DMS114 treated with DMSO at 0.1 percent for 48 hours (cell line): ENCODE measurements at regions not wholly inside any gene's neighbourhood (a gene's known extent, or its start where the extent isn't known, plus 50 kb on each side); places are given as distances from the start of the nearest gene placed in this dataset.

ENCODE experiments used
- DNase-seq: peaks from one replicate; lab custom pipeline; 2025; ENCODE audit not compliant: unreplicated experiment; lab: John Stamatoyannopoulos, UW

DNA sequence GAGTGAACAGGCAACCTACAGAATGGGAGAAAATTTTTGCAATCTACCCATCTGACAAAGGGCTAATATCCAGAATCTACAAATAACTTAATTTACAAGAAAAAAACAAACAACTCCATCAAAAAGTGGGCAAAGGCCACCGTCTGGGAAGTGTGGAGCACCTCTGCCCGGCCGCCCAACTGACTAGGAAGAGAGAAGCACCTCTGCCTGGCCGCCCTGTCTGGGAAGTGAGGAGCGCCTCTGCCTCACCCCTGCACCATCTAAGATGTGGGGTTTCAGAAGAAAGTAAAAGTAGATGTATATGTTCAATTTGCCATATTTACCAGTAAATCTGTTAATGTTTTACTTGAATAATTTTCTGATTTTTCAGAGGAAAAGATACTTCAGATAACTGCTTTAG is 108.1 kb upstream of the TMEM161B start:
- no peak for DNase-seq

DNA sequence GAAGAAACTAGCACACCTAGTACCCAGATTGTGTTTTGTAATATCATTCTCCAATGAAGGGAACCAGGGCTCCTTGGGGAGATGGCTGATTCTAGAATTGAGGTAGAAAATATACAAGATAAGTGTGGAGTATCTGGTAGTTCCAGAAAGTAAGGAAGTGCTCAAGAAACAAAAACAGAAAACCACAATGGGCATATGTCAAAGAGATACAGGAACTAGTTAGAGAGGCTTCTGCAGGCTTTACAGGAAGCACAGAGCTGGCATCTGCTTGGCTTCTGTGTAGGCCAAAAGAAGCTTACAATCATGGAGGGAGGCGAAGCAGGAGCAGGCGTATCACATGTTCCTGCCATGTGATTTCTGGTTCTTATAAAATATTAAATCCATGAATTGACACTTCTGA is 105.7 kb upstream of the TMEM161B start:
- DNase-seq: no peak

DNA sequence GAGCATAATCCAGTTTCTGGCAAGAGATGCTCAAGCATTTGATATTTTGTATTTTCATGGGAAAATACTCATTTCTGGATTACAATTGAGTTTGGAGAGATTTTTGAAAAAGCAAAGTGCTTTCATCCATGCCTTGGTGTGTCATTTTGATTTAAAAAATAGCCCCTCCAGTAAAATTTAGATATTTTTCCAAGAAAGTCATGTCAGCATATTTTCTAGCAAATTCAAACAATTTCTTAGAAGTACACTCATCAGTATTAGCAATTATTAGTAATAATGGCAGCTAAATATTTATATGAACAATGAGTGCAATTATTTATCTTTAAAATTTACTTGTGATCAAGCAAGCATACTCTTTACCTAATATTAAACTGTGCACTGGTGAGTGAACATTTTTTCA is 102.2 kb upstream of the TMEM161B start:
- no peak for DNase-seq

DNA sequence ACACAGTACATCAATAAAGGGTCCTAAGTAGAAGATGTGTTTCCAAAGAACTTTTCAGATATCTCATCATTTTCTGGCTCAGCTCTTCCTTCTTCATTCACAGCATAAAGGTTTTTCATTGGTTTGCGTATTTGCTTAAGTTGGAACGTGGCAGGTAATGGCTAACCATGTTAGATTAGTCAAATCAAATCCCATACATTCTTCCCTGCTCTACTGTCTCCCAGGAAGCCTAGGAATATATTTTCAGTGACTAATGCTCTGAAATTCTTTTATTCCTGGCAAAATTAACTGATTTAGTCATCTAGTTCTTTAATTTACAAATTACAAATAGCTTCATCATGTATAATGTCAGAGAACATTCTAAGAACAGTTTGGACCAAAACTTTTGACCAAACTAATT is 99.6 kb upstream of the TMEM161B start:
- no peak for DNase-seq

DNA sequence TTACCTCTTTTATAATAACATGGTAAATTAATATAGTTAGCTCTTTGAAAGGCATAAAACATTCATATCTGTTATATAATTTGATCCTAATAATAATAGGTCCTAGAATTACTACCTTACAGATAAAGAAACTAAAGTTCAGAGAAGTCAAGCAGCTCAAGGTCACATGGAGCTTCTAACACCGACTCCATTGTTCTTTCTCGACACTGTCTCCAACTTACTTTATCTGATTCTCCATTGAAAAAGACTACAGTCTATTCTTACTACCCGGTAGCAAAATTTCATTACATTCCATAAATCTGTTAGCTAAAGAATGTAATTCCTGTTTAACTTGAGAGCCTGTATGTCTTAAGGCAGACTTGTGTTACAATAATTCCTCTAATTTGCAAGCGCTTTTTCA is 96.3 kb upstream of the TMEM161B start:
- no peak for DNase-seq

DNA sequence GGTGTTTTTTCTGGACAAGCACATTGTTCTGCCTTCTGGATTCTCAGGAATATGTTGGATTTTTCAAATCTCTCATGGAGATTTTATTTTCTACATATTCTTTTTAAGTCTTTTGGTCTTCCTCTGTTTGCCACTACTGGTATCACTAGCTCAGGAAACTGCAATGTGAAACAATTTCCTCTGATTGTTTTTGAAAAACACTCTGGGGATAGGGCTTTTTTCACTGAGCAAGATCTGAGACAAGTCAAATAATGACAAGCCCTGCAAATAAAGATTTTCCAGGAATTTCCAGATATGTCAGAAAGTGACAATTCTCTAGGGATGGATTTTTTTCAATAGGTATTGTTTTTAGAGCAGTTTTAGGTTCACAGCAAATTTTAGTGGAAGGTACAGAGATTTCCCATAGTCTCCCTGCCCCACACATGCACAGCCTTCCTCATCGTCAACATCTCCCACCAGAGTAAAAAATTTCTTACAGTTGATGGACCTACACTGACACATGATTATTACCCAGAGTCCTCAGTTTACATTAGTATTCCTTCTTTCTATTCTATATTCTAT is 86.9 kb upstream of the TMEM161B start:
- no peak for DNase-seq

DNA sequence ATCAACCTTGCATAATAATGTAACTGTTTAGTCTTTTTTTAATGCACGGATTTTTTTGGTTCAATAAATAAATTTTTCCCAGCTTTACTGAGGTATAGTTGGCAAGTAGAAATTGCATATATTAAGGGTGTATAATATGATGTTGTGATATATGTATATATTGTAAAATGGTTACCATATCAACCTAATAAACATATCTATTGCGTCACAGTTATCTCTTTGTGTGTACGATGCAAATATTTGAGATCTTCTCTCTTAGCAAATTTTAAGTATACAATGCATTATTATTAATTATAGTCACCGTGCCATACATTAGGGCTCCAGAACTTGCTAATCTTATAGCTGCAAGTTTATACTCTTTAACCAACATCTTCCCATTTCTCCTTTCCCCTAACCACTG is 57.2 kb upstream of the TMEM161B start:
- DNase-seq: no peak

DNA sequence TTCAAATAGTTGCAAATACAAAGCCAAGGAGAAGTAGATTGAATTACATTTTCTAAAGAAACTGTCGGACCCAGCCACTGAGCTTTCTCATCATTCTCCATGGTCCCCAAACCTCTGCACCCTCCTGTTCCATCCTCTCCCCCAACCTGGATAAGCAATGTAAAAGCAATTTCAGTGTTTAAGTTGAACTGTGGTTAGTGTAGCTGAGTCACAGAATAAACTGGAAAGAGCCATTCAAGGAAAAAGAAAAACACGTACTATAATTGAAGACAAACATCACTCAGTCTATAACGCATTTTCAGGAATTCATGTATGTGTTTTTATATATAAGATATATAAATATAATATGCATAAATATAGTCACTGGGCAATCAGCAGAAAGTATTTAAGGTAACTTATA is 54.1 kb upstream of the TMEM161B start:
- no peak for DNase-seq
